WTC11 (cell line): ENCODE measurements at regions not wholly inside any gene's neighbourhood (a gene's known extent, or its start where the extent isn't known, plus 50 kb on each side); places are given as distances from the start of the nearest gene placed in this dataset.

Experiments used
- CTCF ChIP-seq: fragments of 200-600 bp; IDR thresholded peaks from 2 replicates; pipeline ENCODE4 v1.8.0; 2022; ENCODE audit warnings: antibody characterized with exemption
- TCF7 ChIP-seq: sonication (generic); formaldehyde crosslinking; IDR thresholded peaks from 2 replicates; pipeline ENCODE4 v1.8.0; 2022; ENCODE audit warnings: mild to moderate bottlenecking, low read depth, missing genetic modification reagents, moderate library complexity
- USF2 ChIP-seq: sonication (generic); formaldehyde crosslinking; IDR thresholded peaks from 2 replicates; pipeline ENCODE4 v1.8.1; 2023; ENCODE audit warnings: mild to moderate bottlenecking, missing genetic modification reagents, moderate library complexity
- ZSCAN18 ChIP-seq: fragments of 250-450 bp; sonication (Bioruptor Pico); IDR thresholded peaks from 2 replicates; pipeline ENCODE4 v2.1.2; 2022; ENCODE audit warnings: mild to moderate bottlenecking, moderate library complexity

GRCh38 chr10:64275774-64276173, 754.6 kb downstream of the REEP3 start:
- TF ChIP-seq USF2 (CRISPR knock-in tag): no peak
- TF ChIP-seq TCF7: no peak
- no peak for TF ChIP-seq ZSCAN18
- TF ChIP-seq CTCF: no peak
